ENCODE measurements at regions not wholly inside any gene's neighbourhood (a gene's known extent, or its start where the extent isn't known, plus 50 kb on each side); places are given as distances from the start of the nearest gene placed in this dataset.

DNA sequence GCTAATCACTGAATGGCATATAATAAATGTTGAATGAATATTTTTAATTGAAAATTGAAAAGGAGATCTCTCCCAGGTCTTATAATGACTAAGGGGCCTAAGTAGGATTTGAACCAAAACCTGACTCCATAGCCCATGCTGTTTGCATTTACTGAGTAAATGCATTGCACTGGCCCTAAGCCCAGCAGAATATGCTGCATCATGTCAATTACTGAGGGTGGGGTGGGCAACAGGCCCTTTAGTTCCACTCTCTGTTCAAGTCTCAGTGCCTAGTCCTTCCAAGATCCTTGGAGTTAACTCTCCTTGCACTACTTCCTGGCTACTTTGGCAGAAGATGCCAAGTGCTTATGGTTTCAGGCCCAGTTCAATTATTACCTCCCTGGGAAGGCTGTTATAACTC lies 203.8 kb upstream of the DAB1 start:
- no peak for TF ChIP-seq POLR2A (IDR thresholded peaks at IDR 0.05; ENCODE audit: borderline replicate concordance, extremely low read depth, insufficient read depth, insufficient read length)
- TF ChIP-seq, protein P1, sequence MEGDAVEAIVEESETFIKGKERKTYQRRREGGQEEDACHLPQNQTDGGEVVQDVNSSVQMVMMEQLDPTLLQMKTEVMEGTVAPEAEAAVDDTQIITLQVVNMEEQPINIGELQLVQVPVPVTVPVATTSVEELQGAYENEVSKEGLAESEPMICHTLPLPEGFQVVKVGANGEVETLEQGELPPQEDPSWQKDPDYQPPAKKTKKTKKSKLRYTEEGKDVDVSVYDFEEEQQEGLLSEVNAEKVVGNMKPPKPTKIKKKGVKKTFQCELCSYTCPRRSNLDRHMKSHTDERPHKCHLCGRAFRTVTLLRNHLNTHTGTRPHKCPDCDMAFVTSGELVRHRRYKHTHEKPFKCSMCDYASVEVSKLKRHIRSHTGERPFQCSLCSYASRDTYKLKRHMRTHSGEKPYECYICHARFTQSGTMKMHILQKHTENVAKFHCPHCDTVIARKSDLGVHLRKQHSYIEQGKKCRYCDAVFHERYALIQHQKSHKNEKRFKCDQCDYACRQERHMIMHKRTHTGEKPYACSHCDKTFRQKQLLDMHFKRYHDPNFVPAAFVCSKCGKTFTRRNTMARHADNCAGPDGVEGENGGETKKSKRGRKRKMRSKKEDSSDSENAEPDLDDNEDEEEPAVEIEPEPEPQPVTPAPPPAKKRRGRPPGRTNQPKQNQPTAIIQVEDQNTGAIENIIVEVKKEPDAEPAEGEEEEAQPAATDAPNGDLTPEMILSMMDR (IDR thresholded peaks at IDR 0.05 in 2 of 3, conservative IDR thresholded peaks at IDR 0.05 in 1 of 3; ENCODE audit: borderline replicate concordance in 1 of 3, insufficient read depth in 1 of 3, low read depth in 2 of 3, low read length in 2 of 3): no peak
- no peak for TF ChIP-seq FOSL1 (IDR thresholded peaks at IDR 0.05; ENCODE audit: low read depth)
- TF ChIP-seq EGR1 (IDR thresholded peaks at IDR 0.05; ENCODE audit: low read depth): no peak
- TF ChIP-seq RAD21 (IDR thresholded peaks at IDR 0.05; ENCODE audit: low read depth): no peak
- no peak for TF ChIP-seq ZNF274 (IDR thresholded peaks at IDR 0.05; ENCODE audit: low read depth, low read length)
- TF ChIP-seq, protein P2, sequence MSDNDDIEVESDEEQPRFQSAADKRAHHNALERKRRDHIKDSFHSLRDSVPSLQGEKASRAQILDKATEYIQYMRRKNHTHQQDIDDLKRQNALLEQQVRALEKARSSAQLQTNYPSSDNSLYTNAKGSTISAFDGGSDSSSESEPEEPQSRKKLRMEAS (IDR thresholded peaks at IDR 0.05): no peak
- TF ChIP-seq JUND (IDR thresholded peaks at IDR 0.05): no peak
- no peak for TF ChIP-seq SRF (IDR thresholded peaks at IDR 0.05; ENCODE audit: low read depth)
- TF ChIP-seq ELF1 (IDR thresholded peaks at IDR 0.05; ENCODE audit: borderline replicate concordance, low read depth): no peak
- no peak for TF ChIP-seq TCF7L2 (IDR thresholded peaks at IDR 0.05; ENCODE audit: borderline replicate concordance, extremely low read depth, insufficient read depth, insufficient read length)
- no peak for TF ChIP-seq YY1 (IDR thresholded peaks at IDR 0.05; ENCODE audit: extremely low read depth, insufficient replicate concordance, low read depth, low read length)
